RPMI7951 (cell line): ENCODE measurements at regions not wholly inside any gene's neighbourhood (a gene's known extent, or its start where the extent isn't known, plus 50 kb on each side); places are given as distances from the start of the nearest gene placed in this dataset.

Source experiments
- DNase-seq: peaks from one replicate; pipeline ENCODE4 v3.0.0-alpha.2; 2012; ENCODE audit warnings: low read depth

- no peak for DNase-seq
Measured at GRCh38 chr4:28947374-28947773, 1772.8 kb upstream of the PCDH7 start.

DNA sequence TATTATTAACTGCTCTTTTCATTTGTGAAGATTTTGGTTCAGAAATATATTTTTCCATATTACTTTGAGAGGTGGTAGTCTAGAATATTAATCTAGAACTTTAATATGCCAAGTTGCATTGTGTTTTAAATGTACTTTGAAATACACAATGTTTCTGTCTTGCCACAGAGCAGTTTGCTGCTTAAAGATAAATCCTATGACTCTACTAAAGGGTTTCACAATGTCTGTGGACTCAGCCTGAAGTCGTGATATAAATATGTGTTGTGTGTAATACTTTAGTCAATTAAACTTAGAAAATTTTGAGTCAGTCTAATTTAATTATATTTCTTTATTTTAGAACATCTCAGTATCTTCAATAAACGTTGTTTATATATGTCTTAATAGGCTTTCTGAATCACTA, 1771.7 kb upstream of the PCDH7 start:
- no peak for DNase-seq

- no peak for DNase-seq
Measured at GRCh38 chr4:28966982-28967381, 1753.2 kb upstream of the PCDH7 start.

GRCh38 chr4:28973587-28974350, 1746.4 kb upstream of the PCDH7 start:
- no peak for DNase-seq

GRCh38 chr4:28976369-28976768, 1743.8 kb upstream of the PCDH7 start:
- no peak for DNase-seq

DNA sequence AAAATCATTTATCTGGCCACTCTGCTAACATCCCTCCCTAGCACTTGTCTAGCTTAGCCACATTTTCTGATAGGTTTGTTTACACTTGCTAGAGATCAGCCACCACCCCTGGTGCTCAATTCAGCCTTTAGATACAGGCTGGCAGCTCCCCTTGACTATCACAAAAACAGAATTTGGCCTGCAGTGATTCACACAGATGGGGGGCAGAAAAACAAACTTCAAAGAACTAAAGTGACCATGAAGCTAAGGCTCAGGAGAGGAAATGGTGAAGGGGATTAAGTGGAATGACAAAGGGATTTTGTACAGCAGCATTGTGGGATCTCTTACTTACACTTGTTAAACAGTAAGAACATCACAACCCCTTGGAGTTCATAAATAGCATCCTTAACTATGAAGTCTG, 1718.0 kb upstream of the PCDH7 start:
- no peak for DNase-seq

DNA sequence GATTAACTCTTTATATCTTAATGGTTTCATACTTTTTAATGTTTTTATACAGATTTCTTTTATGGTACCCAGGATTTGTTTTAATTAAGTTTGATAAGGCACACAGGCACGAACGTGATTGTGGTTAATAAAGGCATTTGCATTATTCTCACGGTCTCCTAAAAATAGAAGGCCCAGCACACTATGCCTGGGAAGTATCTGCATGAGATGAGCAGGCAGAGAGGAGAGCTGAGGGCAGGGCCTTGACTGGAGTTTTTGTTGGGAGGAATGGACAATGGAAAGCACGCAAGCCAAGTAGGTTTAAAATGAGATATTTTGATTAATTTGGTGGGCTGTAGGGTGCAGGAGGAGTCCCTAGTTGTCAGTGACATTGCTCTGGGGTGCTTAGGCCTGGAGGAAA, 1714.3 kb upstream of the PCDH7 start:
- DNase-seq = no peak

- DNase-seq = no peak
Measured at GRCh38 chr4:29009908-29010307, 1710.3 kb upstream of the PCDH7 start.

GRCh38 chr4:29013341-29013740, 1706.8 kb upstream of the PCDH7 start:
- DNase-seq = no peak

- DNase-seq = no peak
Measured at GRCh38 chr4:29014555-29014954, 1705.6 kb upstream of the PCDH7 start.

DNA sequence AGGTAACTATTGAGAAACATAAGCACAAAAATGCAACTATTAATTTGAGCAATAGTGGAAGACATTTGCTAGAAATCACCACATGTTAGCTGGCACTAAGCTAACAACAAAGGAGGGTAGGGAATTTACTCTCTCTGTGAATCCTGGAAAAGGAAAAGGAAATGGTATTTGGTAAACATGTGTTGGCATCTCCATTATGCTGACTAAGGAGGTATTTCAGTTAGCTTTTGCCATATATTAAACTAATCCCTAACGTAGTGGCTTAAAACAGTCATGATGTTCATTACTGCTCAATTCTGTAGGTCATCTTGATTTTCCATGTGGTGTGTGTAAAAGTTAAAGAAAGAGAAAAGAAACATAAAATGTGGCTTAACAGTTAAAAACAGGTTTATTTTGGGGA, 1686.5 kb upstream of the PCDH7 start:
- DNase-seq = no peak

- no peak for DNase-seq
Measured at GRCh38 chr4:29037501-29037900, 1682.7 kb upstream of the PCDH7 start.

- no peak for DNase-seq
Measured at GRCh38 chr4:29043411-29043810, 1676.8 kb upstream of the PCDH7 start.

GRCh38 chr4:29046186-29046585, 1674.0 kb upstream of the PCDH7 start:
- DNase-seq = no peak

DNA sequence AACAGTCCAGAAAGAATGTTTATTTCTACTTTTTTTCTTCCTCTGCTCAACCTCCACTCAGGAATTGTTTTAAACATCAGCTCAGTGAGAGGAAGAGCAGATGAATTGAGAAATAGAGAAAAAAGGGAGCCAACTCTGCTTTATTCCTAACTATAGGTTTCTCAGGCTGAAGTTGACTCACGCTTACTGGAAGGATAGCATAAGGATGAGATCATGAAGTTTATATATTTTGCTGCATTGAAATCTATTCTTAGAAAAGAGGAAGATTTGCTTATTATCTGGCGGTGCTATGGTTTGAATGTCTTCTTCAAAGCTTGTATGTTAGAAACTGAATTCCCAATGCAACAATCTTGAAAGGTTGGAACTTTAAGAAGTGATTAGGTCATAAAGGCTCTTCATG, 1673.4 kb upstream of the PCDH7 start:
- DNase-seq = no peak

DNA sequence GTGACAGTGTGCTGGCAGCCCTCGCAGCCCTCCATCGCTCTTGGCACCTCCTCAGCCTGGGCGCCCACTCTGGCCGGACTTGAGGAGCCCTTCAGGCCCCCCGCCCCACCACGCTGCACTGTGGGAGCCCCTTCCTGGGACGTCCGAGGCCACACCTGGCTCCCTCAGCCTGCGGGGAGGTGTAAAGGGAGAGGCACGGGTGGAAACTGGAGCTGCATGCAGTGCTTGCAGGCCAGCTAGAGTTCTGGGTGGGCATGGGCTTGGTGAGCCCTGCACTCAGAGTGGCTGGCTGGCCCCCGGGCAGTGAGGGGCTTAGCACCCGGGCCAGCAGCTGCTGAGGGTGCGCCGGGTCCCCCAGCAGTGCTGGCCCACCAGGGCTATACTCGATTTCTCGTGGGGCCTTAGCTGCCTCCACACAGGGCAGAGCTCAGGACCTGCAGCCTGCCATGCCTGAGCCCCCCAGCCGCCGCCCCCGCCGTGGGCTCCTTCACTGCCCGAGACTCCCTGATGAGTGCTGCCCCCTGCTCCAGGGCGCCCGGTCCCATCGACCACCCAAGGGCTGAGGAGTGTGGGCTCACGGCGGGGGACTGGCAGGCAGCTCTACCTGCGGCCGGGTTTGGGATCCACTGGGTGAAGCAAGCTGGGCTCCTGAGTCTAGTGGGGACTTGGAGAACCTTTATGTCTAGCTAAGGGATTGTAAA, 1672.7 kb upstream of the PCDH7 start:
- no peak for DNase-seq

GRCh38 chr4:29051381-29051965, 1668.7 kb upstream of the PCDH7 start:
- DNase-seq = no peak

DNA sequence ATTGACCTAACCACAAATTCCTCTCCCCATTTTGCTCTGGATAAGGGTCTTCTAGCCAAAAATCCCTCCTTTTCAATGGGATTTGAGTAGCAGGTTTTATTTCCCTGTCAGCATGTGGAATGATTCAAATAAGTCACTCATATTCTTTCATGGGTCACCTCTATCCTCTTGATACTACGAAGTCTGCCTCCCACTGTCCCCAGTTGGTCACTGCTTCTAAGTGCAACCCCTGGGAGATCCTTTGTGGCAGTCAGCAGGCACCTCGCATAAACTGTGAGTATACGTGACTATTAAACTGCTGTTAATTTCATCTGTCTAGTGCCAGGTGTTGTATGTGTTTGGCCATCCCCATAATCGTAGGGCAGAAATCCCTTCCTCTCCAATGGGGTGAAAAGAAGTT, 1667.9 kb upstream of the PCDH7 start:
- DNase-seq = no peak

DNA sequence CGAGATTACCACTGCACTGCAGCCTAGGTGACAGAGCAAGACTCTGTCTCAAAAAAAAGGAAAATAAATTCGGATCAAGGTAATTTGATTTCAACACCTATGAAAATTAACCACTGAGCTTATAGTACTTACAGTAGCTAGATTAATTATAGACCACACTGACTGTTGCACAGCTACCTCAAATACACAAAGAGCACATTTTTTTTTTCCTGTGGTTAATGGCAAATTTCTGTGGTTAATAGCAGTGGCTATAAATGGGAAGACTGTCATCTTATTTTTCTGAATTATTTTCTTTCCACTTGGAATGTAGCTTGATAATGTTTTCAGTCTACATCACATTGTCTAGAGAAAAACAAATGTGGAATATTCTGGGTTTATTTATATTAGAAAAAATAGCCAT, 1661.6 kb upstream of the PCDH7 start:
- DNase-seq = no peak

DNA sequence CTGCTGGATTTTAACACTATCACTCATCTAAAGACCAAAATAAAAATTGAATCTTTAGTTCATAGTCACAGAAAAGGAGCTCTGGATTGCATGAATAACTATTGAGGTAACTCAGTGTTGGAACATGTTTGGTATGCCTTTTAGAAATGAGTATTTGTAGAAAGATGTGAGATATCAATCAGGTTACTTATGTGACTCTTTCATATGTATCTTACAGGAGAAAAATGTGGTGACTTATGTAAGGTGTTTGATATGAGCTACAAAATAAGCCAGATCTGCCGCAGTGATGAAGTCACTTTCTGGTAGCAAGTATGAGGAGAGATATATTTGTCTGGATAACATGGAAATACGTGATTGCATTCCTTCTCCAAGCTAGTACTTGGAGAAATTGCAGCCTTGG, 1653.3 kb upstream of the PCDH7 start:
- DNase-seq = no peak

DNA sequence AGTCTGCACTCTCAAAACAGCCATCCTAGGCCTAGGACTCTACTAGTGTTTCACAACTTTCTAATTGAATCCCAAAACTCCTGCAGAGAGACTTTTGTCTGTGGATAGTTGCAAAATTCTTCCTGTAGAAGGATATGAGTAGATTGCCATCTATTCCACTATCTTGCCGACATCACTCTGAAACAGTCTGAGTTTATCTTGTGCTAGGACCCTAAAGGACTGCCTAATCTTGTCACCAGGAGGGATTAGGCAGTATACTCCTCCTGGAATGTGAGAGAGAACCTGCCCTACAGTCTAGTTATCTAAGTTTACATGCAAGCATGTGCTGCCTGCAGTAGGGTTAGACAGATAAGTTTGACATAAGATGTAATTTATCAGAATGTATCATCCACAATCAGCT, 1646.6 kb upstream of the PCDH7 start:
- no peak for DNase-seq

GRCh38 chr4:29075366-29075765, 1644.8 kb upstream of the PCDH7 start:
- no peak for DNase-seq

DNA sequence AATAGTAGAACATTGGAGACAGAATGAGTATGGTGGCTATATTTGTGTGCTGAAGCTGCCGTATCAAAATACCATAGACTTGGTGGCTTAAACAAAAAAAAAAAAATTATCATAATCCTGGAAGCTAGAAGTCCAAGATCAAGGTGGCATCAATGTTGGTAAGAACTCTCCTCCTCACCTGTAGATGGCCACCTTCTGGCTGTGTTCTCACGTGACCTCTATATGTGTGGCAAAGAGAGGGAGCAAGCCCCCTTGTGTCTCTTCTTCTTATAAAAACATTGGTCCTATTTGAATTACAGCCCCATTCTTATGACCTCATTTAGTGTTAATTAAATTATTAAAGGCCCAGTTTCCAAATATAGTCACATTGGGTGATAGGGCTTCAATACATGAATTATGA, 1640.9 kb upstream of the PCDH7 start:
- no peak for DNase-seq
